Brain pericyte (primary cell): ENCODE measurements at regions not wholly inside any gene's neighbourhood (a gene's known extent, or its start where the extent isn't known, plus 50 kb on each side); places are given as distances from the start of the nearest gene placed in this dataset.
A peak's percentile ranks its signal among the peaks of the same experiment; 100 is the strongest.

Experiments used
- DNase-seq: peaks from one replicate; pipeline ENCODE4 v3.0.0-alpha.2; 2012; ENCODE audit warnings: low read depth, low spot score

- DNase-seq, result no peak
These were observed 106.1 kb upstream of the VEGFC start for GRCh38 chr4:176898791-176899190.

DNA sequence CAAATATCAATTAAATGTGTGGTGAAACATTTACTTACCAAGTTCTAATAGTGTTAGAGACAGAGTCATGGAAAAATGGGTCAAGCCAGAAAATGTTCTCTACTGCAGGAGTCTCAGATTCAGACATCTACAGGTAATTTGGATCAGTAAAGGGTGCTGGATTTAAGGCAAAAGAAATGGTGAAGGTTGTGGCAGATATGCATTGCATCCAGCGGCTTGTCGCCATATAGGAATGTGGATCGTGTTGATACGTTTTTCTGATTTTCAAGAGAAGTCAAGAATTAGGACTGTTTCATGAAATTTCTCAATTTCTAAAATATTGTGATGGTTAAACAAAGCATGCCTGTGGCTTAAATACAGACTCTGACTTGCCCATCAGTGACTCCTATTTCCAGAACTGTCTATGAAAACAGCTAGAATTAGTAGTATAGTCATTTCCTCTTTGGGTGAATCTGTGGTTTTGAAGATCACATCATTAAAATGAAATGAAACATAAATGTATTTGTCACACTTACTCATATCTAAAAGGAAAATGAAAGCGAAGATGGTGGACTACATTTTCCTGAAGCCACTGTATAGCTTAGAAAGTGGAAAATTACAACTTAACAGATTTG is 110.1 kb upstream of the VEGFC start:
- DNase-seq, result no peak

DNA sequence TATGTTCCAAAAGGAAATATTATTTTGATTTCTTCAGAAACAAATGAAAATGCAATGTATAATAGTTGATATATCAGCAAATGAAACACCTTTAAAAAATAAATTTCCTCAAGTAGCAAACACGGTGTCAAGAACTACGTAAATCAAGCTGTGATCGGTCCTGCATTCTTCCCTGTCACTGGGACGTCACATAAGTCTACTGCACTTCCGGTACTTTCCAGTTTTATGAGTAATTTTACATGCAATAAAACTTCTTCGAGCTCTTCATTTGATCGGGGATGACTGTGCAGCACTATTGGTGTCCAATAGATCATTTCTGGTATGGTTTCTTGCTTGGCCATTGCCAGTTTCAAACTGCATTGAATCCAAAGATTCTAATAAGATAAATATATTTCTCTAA is 114.0 kb upstream of the VEGFC start:
- no peak for DNase-seq

DNA sequence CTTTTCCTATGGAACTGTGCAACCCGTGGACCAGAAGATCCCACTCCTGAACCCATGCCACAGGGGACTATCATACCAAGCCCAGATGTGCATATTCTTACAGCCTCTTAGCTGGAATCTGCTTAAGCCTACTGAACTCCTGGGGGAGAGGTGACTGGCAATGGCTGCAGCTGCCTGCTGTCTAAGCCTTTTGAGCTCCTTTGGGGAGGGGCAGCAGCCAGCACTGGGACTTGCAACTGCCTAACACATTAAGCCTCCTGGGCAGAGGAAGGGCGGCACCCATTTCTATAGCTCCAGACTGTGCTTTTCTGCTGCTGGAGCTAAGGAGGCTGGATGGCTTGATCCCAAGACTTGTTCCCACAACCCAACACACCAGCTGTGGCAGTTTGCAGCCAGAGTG is 117.9 kb upstream of the VEGFC start:
- DNase-seq, result no peak

- no peak for DNase-seq
These were observed 126.9 kb upstream of the VEGFC start for GRCh38 chr4:176919631-176920030.

DNA sequence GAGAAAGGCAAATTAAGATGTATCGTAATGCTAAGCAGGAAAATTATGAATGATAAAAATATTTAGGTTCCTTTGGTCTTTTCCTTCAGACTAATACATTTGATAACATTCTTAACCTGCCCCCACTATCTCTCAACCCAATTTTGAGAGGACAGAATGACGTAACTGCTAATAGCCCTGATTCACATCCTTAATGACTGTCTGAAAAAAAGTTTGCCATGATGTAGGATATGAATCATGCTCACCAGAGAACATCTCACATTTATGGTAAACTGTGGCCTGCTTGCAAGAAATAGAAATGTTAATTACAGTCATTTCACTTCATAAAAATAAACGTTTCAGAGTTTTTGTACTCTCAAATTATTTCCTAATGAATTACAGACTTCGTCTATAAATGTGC is 128.0 kb upstream of the VEGFC start:
- no peak for DNase-seq

GRCh38 chr4:176921256-176921655 is 128.5 kb upstream of the VEGFC start:
- no peak for DNase-seq

GRCh38 chr4:176924238-176924637 is 131.5 kb upstream of the VEGFC start:
- DNase-seq, result no peak

- no peak for DNase-seq
These were observed 133.2 kb upstream of the VEGFC start for GRCh38 chr4:176925962-176926361.

GRCh38 chr4:176927117-176927516 is 134.4 kb upstream of the VEGFC start:
- no peak for DNase-seq

DNA sequence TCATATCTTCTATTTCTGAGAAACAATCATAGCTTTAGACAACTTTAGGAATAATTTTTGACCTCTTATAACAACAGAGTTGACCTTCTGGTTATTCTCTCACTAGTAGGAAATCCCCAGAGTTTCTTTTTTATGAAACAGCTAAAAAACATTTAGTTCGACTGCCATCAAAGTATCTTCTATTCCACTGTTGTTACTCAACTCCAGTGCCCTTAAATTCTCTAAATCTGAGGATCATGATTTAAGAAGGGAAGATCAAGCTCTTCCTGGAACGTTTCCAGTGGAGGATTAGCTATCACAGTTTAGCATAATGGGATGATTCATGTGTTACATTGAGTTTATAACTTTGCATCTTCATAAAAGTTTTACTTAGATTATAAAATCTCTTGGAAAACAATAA is 134.9 kb upstream of the VEGFC start:
- DNase-seq, result peak; percentile 49

DNA sequence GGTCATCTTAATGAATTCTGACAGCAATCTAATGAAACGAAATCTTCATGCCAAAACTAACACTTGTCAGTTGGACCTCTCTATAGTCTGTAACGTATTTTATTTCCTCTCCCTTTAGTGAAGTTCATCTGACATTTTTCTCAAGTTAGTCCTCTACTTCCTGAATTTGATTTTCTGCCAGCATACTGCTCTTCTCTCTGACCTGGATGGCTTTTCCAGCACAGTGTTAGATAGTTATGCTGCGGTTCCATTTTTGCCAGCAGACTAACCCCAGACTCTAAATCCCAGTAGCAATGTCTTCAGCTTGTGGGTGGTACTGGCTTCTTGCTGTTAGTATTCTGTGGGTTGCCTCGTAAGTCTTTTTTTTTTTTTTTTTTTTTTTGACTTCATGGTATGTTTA is 146.7 kb upstream of the VEGFC start:
- no peak for DNase-seq

DNA sequence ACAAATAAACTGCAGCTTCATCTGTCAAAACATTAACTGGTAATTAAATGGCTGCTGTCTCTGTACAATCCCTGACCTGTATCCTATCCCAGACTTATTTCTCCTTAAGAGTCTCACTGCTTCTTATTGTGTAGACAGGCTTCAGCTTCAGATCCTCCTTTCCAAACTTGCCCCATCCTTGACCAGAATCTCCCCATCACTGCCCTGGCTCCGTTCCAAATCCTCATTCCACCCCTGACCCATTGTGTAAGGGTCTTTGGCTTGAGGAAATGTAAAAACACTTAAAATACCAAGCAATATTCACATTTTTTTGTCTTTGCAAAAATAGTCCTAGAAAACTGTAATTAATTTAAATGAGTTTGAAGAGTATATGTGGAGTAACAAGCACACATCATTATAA is 152.6 kb upstream of the VEGFC start:
- DNase-seq, result no peak

- no peak for DNase-seq
These were observed 156.3 kb upstream of the VEGFC start for GRCh38 chr4:176949029-176949428.

- DNase-seq, result no peak
These were observed 160.3 kb upstream of the VEGFC start for GRCh38 chr4:176953021-176953420.

- no peak for DNase-seq
These were observed 164.8 kb upstream of the VEGFC start for GRCh38 chr4:176957353-176958118.

DNA sequence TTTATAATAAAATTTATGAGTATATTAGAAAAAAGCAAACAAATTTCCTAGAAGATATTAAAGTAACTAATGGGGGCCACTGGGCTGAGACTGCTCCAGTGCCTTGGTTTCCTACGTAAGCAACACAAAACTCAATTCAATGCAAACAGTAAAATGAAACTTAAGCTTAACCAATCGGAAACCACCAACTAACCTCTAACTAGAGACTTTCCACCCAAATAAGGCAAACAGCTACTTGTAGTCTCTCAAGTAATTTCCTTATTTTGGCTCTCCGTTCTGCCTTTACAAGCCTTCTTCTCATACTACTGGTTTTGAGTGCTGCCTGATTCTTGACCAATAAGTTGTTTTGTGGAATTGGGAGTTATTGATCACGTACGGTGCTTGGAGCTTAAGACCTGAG is 167.3 kb upstream of the VEGFC start:
- DNase-seq, result no peak

DNA sequence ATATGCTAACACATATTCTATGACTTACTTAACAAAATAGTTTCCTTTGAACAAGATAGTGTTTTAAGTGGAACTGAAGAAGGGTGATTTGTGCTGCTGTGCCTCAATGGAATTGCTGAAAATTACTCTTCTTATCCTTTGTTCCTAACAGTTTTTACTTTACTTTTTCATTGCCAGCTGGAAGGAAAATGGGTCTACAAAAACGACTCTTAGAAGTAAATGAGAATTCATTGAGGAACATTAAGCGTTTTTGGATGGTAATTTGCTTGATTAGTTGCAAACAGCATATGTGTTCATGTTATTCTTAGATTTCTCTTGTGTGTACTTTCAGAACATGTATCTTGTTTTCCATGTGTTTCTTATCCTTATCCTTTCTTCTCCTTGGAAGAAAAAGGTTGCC is 170.4 kb upstream of the VEGFC start:
- DNase-seq, result no peak

DNA sequence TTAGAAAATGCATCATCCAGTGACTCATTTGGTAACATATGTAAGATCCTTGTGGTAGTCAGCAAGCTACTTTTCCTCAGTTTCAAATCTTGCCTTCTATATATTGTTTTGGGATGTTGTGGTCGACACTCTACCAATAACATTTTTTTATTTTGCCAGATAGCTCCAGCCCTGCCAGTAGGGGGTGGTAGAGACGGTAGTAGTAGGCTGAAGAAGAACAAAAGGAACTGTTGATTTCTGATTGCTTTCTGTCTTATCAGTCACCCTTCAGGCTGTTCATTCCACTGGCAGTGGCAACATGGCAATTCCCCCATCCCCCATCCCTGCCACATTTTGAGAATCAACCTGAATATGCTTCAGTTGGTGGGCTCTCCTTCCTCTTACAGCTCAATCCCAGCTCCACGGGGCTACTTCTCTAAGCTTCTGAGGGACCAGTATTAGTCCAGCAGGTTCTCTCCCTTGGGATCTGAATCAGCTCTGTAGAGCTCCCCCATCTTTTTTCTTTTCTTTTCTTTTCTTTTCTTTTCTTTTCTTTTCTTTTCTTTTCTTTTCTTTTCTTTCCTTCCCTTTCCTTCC is 171.5 kb upstream of the VEGFC start:
- DNase-seq, result no peak

DNA sequence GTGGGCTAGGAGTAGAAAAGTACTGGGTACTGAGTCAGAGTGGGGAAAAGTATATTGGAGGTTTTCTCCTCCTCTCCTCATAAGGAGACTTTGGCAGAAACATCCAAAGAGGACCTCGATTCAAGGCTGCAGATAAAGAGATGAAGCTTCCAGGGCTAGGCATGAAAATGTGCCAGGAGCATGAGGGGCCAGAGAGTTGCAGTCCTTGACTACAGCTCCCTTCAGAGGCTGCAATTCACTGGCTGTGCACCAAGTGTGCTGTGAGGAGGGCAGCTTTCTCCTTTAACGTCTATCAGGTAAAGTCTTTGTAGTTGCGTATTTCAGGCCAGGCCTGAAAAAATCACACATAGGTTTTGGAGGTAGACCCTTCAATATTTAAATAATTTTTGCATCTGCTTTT is 174.9 kb upstream of the VEGFC start:
- DNase-seq, result no peak

DNA sequence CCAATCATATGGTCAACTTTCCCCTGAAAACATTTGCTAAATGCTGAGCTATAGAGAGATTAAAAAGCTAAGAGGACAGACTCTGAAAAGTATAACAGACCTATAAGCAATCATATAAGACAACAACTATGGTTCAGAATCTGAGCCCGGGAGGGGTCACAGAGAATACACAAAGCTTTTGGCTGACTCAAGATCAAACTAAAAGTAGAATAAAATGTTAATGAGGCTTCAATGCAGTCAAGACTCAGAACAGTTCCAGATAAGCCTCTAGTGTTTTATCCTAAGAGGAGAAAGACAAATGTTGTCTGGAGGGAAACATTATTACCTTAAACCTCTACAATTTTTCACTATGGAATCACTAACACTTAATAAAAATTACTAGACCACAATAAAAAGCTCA is 175.4 kb upstream of the VEGFC start:
- no peak for DNase-seq

- no peak for DNase-seq
These were observed 176.3 kb upstream of the VEGFC start for GRCh38 chr4:176969011-176969410.

DNA sequence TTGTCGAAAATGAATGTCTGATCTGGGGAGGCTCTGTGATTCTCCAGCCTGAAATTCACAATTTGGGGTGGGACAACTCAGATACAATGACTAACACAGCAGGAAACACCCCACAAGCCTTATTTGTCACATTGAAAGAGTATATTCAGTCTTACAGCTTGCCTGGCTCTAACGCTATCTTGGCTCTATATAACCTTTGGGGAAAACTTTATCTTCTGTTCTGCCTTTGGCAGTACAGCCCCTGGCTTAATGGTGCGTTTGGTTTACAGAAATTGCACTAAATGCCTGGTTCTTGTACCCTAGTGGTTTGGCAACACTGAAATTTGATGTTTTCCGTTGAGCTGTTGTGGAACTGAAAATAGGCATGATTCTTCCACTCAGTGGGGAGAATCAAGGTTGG is 178.1 kb upstream of the VEGFC start:
- DNase-seq, result no peak
